GM18498 (cell line): ENCODE measurements at regions not wholly inside any gene's neighbourhood (a gene's known extent, or its start where the extent isn't known, plus 50 kb on each side); places are given as distances from the start of the nearest gene placed in this dataset.
"Not testable (repeated sequence)": the region's sequence is repeated elsewhere in the genome, so short reads cannot be mapped to it uniquely, and the experiment has no call there.

ENCODE experiments used
- ATAC-seq: cut with Tn5 transposase; IDR thresholded peaks from one replicate; pipeline ENCODE4 v1.9.1; 2021; ENCODE audit warnings: mild to moderate bottlenecking, moderate library complexity; ENCODE audit not compliant: unreplicated experiment

DNA sequence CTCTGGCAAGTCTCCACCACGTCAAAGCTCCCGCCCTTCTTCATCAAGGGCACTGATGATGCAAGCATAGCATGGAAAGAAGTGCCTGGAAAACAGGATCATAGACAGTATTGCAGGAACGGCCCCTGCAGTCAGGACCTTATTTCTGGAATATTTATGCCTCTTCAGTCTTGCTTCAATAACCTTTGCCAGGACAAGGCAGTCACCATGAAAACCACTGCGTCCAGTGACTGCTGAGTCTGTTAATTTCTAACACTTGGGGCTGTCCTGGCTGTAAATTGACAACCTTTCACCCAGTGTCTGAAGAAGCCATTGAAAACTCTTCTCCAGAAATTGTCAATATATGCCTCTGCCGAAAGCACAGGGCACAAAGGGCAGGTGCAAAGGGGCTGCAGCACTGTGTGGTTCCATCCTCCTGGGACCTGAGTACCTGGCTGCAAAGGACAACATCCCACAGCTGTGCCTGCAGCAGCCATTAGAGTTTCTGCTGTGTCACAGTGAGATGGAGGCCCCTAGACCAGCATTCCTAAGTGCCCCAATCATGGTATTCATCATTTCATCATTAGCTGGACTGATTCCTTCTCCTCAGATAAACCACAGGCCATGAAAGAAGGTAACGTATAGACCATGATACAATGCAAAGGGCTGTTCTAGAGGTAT, 819.6 kb downstream of the RNF144A start:
- ATAC-seq, result no peak

DNA sequence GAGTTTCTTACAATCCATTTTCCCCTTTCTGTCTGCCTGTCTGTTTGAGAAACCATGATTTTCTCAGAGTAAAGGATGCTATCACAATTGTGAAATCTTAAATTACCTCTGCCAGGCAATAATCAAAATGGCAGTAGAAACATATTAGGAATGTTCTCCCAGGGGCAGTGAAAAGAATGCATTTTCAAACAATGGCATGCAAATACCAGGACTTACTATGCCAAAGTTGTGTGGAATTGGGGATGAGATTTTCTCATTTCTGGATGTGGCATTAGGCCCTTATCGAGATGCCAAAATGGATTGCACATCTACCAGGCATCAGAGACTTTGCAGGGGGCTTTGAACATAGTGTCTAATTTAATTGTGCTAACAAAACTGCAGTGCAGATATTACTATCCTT, 821.4 kb downstream of the RNF144A start:
- ATAC-seq, result no peak

GRCh38 chr2:7740114-7740513, 822.9 kb downstream of the RNF144A start:
- ATAC-seq, result no peak

- no peak for ATAC-seq
Measured at GRCh38 chr2:7742301-7742700, 825.1 kb downstream of the RNF144A start.

GRCh38 chr2:7744827-7745226, 827.6 kb downstream of the RNF144A start:
- ATAC-seq, result no peak

DNA sequence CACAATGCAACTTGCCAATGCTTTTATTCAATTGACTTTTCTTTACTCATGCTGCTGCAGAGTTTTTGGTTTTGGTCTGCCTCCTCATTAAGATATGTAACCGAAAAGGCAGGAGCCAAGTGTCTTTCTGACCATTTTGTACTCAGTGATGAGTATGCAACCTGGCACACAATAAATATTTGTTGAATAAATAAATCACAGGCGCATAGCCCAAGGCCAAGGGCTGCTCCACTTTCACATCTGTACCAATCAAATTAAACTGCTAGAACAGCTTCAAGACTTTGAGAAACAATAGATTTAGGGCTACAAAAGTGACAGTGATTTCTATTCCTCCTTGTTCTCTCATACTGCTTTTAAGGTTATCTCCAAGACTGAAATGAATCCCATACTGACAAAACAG, 828.2 kb downstream of the RNF144A start:
- no peak for ATAC-seq

DNA sequence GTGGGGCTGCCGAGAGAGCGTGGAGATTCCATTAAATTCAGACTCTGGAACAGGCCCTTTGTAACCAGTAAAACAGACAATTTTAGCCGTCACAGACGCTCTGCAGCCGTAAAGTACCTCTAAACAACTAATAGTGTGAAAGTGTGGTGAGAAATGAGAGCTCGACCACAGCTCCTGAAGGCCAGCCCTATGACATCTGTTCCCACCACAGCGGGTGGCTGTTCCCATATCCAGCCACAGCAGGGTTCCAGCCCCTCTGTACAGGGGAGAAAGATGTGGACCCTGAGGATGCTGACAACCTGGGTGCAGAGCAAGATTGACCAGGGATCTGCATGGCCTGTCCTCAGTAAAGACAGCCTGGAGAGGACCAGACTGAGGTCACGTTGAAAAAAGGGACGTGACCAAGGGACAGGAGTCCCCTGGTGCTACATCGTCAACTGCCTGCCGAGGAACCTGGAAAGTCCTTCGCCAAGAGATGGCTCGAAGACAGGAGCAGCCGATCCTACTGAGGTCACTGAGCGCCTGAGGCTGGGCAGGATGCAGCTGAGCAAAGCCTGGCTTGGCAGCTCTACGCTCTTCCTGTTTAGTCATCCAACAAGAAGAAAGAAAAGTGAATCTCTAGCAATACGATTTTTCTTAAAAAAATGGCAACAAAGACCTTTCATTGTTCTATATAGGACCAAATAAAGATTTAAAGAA, 831.7 kb downstream of the RNF144A start:
- no peak for ATAC-seq

- no peak for ATAC-seq
Measured at GRCh38 chr2:7749895-7750559, 832.8 kb downstream of the RNF144A start.

- no peak for ATAC-seq
Measured at GRCh38 chr2:7752291-7752690, 835.1 kb downstream of the RNF144A start.

GRCh38 chr2:7753777-7754176, 836.6 kb downstream of the RNF144A start:
- no peak for ATAC-seq

GRCh38 chr2:7755879-7756278, 838.7 kb downstream of the RNF144A start:
- ATAC-seq, result no peak

DNA sequence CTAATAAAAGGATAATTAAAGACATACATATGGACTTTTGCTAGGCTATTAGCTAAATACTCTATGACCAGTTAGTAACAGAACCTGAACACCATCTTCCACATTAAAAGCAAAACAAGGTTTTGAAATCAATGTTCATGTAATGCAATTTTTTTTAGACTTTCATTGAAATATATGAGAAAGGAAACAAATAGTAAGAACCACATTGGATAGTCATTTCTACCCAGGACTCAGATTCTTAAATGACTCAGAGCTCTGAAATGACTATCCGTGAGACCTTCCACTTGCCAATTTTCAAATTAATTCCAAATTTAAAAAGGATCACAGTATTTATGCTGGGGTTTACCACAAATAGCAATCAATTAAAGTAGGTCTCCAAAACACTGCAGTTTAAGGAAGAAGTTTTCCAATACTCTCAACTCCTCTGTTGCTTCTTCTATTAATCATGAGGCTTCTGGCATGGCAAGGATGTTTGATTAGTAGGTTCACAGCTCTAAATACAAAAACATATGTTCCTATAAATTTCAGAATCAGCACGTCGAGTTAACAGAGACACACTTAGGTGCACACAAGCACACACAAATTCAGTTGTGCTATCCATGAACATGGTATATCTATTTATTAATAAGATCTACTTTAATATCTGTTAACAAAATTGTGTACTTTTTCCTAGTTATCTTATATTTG, 841.0 kb downstream of the RNF144A start:
- ATAC-seq, result peak; percentile 51

- no peak for ATAC-seq
Measured at GRCh38 chr2:7759898-7760297, 842.7 kb downstream of the RNF144A start.

DNA sequence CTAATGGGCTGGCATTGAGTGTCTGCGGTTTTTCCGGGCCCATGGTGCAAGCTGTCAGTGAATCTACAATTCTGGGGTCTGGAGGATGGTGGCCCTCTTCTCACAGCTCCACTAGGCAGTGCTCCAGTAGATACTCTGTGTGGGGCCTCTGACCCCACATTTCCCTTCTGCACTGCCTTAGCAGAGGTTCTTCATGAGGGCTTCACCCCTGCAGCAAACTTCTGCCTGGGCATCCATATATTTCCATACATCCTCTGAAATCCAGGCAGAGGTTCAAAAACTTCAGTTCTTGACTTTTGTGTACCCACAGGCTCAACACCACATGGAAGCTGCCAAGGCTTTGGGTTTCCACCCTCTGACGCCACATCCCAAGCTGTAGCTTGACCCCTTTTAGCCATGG, 846.2 kb downstream of the RNF144A start:
- not testable (repeated sequence) for ATAC-seq

- ATAC-seq, result no peak
Measured at GRCh38 chr2:7765236-7765635, 848.0 kb downstream of the RNF144A start.

DNA sequence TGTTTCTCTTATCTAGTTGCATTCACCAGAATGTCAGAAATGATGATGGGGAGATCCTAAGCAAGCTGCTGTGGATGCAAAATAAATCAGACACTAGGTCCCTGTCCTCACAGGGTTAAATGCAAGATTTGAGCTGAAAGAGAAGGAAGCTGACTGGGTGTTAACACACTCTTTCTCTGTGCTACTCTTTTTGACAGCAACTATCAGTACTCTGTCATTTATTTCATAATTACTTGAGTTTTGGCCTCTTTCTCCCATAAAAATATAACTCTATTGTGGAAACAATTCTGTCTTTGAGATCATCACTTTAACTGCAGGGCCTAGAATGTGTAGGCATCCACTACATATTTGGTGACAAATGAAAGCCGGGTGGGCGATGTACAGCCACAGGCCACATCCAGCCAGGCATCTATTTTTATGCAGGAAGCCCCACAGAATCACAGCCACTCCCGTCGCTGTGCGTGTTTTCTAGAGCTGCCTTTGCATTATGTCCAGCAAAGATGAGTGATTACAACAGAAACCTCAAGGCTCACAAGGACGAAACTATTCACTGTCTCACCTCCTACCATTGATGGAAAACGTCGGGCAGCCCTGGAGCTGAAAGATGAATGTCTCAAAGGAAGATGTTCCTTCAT, 849.0 kb downstream of the RNF144A start:
- ATAC-seq, result no peak

- ATAC-seq, result no peak
Measured at GRCh38 chr2:7766978-7767565, 849.9 kb downstream of the RNF144A start.

- ATAC-seq, result no peak
Measured at GRCh38 chr2:7767902-7768301, 850.7 kb downstream of the RNF144A start.

DNA sequence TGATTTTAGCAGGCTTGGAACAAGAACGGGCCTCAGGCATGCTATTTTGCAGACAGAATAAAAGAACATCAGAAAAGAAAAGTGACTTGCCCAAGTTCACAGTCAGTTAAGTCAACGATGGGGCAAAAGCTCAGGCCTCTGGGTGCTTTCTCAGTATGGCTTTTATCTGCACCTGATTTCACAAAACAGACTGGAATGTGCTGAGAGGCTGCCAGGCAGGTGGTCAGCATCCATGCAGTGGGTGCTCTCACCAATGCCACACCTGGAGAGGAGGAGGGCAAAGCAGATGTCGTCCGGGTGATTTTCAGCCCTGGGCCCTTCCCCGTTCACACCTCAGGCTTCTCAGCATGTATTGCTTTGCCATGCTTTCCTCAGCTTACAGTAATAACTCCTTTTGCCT, 854.6 kb downstream of the RNF144A start:
- no peak for ATAC-seq
